Parathyroid adenoma (tissue), 2 donors: ENCODE measurements at regions not wholly inside any gene's neighbourhood (a gene's known extent, or its start where the extent isn't known, plus 50 kb on each side); places are given as distances from the start of the nearest gene placed in this dataset.
A peak's percentile ranks its signal among the peaks of the same experiment; 100 is the strongest.

ENCODE experiments used
- H2AFZ ChIP-seq: fragments of 300-600 bp; sonication (generic); one replicate; pipeline ENCODE4 v1.7.0; 2017; ENCODE audit warnings: antibody characterized with exemption, mild to moderate bottlenecking
- H3K27ac ChIP-seq: fragments of 300-600 bp; sonication (generic); one replicate; pipeline ENCODE4 v1.7.0; 2017
- H3K27me3 ChIP-seq: fragments of 300-600 bp; sonication (generic); one replicate; pipeline ENCODE4 v1.7.0; 2017; ENCODE audit warnings: low read length; ENCODE audit not compliant: control insufficient read depth, insufficient read depth
- H3K36me3 ChIP-seq: fragments of 300-600 bp; sonication (generic); one replicate; pipeline ENCODE4 v1.7.0; 2017; ENCODE audit warnings: low read length; ENCODE audit not compliant: control insufficient read depth, insufficient read depth
- H3K4me1 ChIP-seq: fragments of 300-600 bp; sonication (generic); one replicate; pipeline ENCODE4 v1.7.0; 2017; ENCODE audit warnings: control low read depth
- H3K4me2 ChIP-seq: fragments of 300-600 bp; sonication (generic); one replicate; pipeline ENCODE4 v1.7.0; 2017; ENCODE audit warnings: low read length
- H3K4me3 ChIP-seq: fragments of 300-600 bp; sonication (generic); one replicate; pipeline ENCODE4 v1.7.0; 2017; ENCODE audit warnings: low read depth, low read length
- H3K79me2 ChIP-seq: fragments of 300-600 bp; sonication (generic); one replicate; pipeline ENCODE4 v1.7.0; 2017; ENCODE audit warnings: control low read depth
- H3K9ac ChIP-seq: fragments of 300-600 bp; sonication (generic); one replicate; pipeline ENCODE4 v1.7.0; 2017; ENCODE audit warnings: mild to moderate bottlenecking
- H3K9me3 ChIP-seq: fragments of 300-600 bp; sonication (generic); one replicate; pipeline ENCODE4 v1.7.0; 2017; ENCODE audit warnings: low read length; ENCODE audit not compliant: control insufficient read depth
- CTCF ChIP-seq: fragments of 300-600 bp; sonication (generic); IDR thresholded peaks from one replicate; pipeline ENCODE4 v1.7.0; 2017; ENCODE audit warnings: antibody characterized with exemption, mild to moderate bottlenecking
- donor health status: primary hyperparathyroidism.

DNA sequence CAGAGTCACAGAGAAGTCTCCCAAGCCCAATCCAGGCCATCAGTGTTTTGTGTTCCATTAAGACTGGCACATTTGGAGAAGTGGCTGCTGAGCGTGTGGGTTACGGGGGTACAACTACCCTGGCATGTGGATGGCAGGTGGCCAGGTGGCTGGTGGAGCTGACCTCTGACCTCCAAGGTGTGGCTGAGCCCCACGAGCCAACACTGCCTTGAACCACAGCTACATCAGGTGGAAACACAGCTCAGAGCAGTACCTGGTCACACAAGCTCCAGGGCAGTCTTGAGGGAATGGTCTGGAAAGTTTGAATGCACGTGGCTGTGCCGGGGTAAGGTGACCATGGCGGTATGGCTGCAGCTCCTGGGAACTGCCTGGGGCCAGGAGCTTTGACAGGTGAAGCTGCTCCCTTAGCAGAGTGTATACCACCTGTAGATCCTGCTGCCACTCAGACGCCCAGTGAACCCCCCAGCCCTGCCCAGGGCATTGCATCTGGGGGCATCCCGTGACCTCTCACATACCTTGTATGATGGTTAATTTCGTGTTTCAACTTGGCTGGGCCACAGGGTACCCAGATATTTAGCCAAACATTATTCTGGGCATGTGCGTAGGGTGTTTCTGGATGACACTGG, 207.9 kb downstream of the GADD45G start:
- H3K4me3 ChIP-seq: no peak overlapping the region
- no peaks in the 10 kb centered on the region for H3K36me3 ChIP-seq
- H3K27me3 ChIP-seq: no peaks in the 10 kb centered on the region
- H2AFZ ChIP-seq: no peak overlapping the region
- no peak for TF ChIP-seq CTCF
- H3K9me3 ChIP-seq: no peaks in the 10 kb centered on the region
- peaks cover 40% of the 10 kb centered on the region for H3K4me1 ChIP-seq
- H3K4me2 ChIP-seq: no peak overlapping the region
- no peak overlapping the region for H3K9ac ChIP-seq
- no peaks in the 10 kb centered on the region for H3K79me2 ChIP-seq
- H3K27ac ChIP-seq: no peak overlapping the region

DNA sequence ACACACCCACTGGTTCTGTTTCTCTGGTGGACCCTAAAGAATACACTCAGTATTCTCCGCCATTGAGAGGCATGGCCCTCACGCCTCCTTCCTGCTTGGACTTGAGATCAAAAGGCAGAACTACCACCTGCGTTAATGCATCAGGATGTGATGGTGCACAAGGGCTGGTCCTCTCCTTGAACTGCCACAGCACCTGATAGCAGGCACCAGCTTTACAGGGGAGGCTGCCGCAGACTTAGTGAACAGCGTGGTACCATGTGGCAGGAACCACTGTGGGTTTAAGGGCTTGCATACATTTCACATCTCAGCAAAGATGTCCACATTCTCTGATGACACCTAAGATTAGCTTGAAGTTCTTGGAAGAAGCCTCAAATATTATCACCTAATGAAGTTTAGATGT, 208.7 kb downstream of the GADD45G start:
- no peak overlapping the region for H3K9ac ChIP-seq
- no peak for TF ChIP-seq CTCF
- no peak overlapping the region for H3K4me3 ChIP-seq
- H2AFZ ChIP-seq: no peak overlapping the region
- no peak overlapping the region for H3K27ac ChIP-seq
- H3K79me2 ChIP-seq: no peaks in the 10 kb centered on the region
- no peak overlapping the region for H3K4me2 ChIP-seq
- no peaks in the 10 kb centered on the region for H3K9me3 ChIP-seq
- no peaks in the 10 kb centered on the region for H3K36me3 ChIP-seq
- H3K27me3 ChIP-seq: no peaks in the 10 kb centered on the region
- peaks cover 35% of the 10 kb centered on the region for H3K4me1 ChIP-seq

- Histone ChIP-seq H3K4me1 (peaks cover 36% of the 10 kb centered on the region), H3K79me2 (no peaks in the 10 kb centered on the region), H3K4me3 (no peak overlapping the region), H3K27me3 (no peaks in the 10 kb centered on the region), H3K4me2 (no peak overlapping the region), H2AFZ (peak overlapping the region; percentile 58), H3K36me3 (no peaks in the 10 kb centered on the region), H3K9ac (no peak overlapping the region), H3K27ac (peak overlapping the region; percentile 42), H3K9me3 (no peaks in the 10 kb centered on the region)
- TF ChIP-seq CTCF: no peak
Observed at GRCh38 chr9:89814340-89815040, 209.7 kb downstream of the GADD45G start.

GRCh38 chr9:89815061-89815902, 210.5 kb downstream of the GADD45G start:
- Histone ChIP-seq H3K36me3 (no peaks in the 10 kb centered on the region), H3K79me2 (no peaks in the 10 kb centered on the region), H3K9ac (no peak overlapping the region), H3K9me3 (no peaks in the 10 kb centered on the region), H3K4me1 (peaks cover 29% of the 10 kb centered on the region), H3K27ac (peak overlapping the region; percentile 42), H3K4me2 (no peak overlapping the region), H3K4me3 (no peak overlapping the region), H2AFZ (no peak overlapping the region), H3K27me3 (no peaks in the 10 kb centered on the region)
- no peak for TF ChIP-seq CTCF
